NB4 (cell line): ENCODE measurements at regions not wholly inside any gene's neighbourhood (a gene's known extent, or its start where the extent isn't known, plus 50 kb on each side); places are given as distances from the start of the nearest gene placed in this dataset.

ENCODE experiments used
- MYC ChIP-seq: IDR thresholded peaks from 2 replicates; pipeline ENCODE4 v1.6.1; 2011; ENCODE audit warnings: low read depth, low read length
- POLR2A ChIP-seq: IDR thresholded peaks from 2 replicates; pipeline ENCODE4 v1.6.1; 2011; ENCODE audit warnings: mild to moderate bottlenecking; ENCODE audit not compliant: insufficient read length; ENCODE audit errors: extremely low read depth
- TF ChIP-seq, protein P1 (sequence below): IDR thresholded peaks from one replicate; pipeline ENCODE4 v1.5.1; 2012; ENCODE audit warnings: low read depth, low read length

GRCh38 chr21:21955204-21955603, 957.0 kb downstream of the NCAM2 start:
- TF ChIP-seq POLR2A (no peak), MYC (no peak)
- TF ChIP-seq, protein P1, sequence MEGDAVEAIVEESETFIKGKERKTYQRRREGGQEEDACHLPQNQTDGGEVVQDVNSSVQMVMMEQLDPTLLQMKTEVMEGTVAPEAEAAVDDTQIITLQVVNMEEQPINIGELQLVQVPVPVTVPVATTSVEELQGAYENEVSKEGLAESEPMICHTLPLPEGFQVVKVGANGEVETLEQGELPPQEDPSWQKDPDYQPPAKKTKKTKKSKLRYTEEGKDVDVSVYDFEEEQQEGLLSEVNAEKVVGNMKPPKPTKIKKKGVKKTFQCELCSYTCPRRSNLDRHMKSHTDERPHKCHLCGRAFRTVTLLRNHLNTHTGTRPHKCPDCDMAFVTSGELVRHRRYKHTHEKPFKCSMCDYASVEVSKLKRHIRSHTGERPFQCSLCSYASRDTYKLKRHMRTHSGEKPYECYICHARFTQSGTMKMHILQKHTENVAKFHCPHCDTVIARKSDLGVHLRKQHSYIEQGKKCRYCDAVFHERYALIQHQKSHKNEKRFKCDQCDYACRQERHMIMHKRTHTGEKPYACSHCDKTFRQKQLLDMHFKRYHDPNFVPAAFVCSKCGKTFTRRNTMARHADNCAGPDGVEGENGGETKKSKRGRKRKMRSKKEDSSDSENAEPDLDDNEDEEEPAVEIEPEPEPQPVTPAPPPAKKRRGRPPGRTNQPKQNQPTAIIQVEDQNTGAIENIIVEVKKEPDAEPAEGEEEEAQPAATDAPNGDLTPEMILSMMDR, result no peak
